ENCODE measurements at regions not wholly inside any gene's neighbourhood (a gene's known extent, or its start where the extent isn't known, plus 50 kb on each side); places are given as distances from the start of the nearest gene placed in this dataset.

- no peak for TF ChIP-seq POLR2A (IDR thresholded peaks at IDR 0.05; ENCODE audit: low read depth, low read length)
- no peak for TF ChIP-seq CTCF (IDR thresholded peaks at IDR 0.05; ENCODE audit: extremely low read depth in 1 of 2, insufficient read depth in 1 of 2, low read depth in 1 of 2, low read length in 2 of 2)
- TF ChIP-seq POLR2AphosphoS5 (IDR thresholded peaks at IDR 0.05; ENCODE audit: insufficient read depth, low read depth, low read length): no peak
- no peak for TF ChIP-seq EZH2 (IDR thresholded peaks at IDR 0.05; ENCODE audit: borderline replicate concordance, low read depth, low read length, severe bottlenecking)
Measured at GRCh38 chr9:8139756-8140155, 340.2 kb upstream of the DMAC1 start.

All from endothelial cell of umbilical vein (primary cell).